Nephron progenitor cell (in vitro differentiated cells): ENCODE measurements at regions not wholly inside any gene's neighbourhood (a gene's known extent, or its start where the extent isn't known, plus 50 kb on each side); places are given as distances from the start of the nearest gene placed in this dataset.

Source experiments
- DNase-seq: peaks from one replicate; pipeline ENCODE4 v3.0.0; 2021
- H3K27ac Mint-ChIP-seq: 2 replicates; pipeline ENCODE4 v1.8.0; 2021; ENCODE audit warnings: mild to moderate bottlenecking, moderate library complexity, mixed read lengths
- H3K27me3 Mint-ChIP-seq: 2 replicates; pipeline ENCODE4 v1.8.0; 2021; ENCODE audit warnings: mild to moderate bottlenecking, low read depth, mixed read lengths; ENCODE audit not compliant: poor library complexity
- H3K36me3 Mint-ChIP-seq: 2 replicates; pipeline ENCODE4 v1.8.0; 2021; ENCODE audit warnings: low read depth, mixed read lengths
- H3K4me1 Mint-ChIP-seq: 2 replicates; pipeline ENCODE4 v1.8.0; 2021; ENCODE audit warnings: mixed read lengths
- H3K4me3 Mint-ChIP-seq: 2 replicates; pipeline ENCODE4 v1.8.0; 2021; ENCODE audit warnings: mild to moderate bottlenecking, moderate library complexity, mixed read lengths
- H3K9me3 Mint-ChIP-seq: 2 replicates; pipeline ENCODE4 v1.8.0; 2021; ENCODE audit warnings: mild to moderate bottlenecking, moderate library complexity, mixed read lengths
- CTCF ChIP-seq: fragments of 200-600 bp; sonication (generic); IDR thresholded peaks from 2 replicates; pipeline ENCODE4 v1.5.0; 2021; ENCODE audit warnings: antibody characterized with exemption

GRCh38 chr3:87349833-87350232, 73.4 kb upstream of the POU1F1 start:
- Mint-ChIP-seq H3K9me3 (peaks cover 11% of the 10 kb centered on the region), H3K4me3 (no peak overlapping the region), H3K4me1 (peaks cover 19% of the 10 kb centered on the region), H3K27me3 (peaks cover 4% of the 10 kb centered on the region), H3K36me3 (no peaks in the 10 kb centered on the region), H3K27ac (no peak overlapping the region)
- no peak for TF ChIP-seq CTCF
- DNase-seq = no peak

GRCh38 chr3:87336761-87337160, 60.4 kb upstream of the POU1F1 start:
- Mint-ChIP-seq H3K4me1 (no peaks in the 10 kb centered on the region), H3K36me3 (no peaks in the 10 kb centered on the region), H3K27me3 (no peaks in the 10 kb centered on the region)

GRCh38 chr3:87335931-87336330, 59.5 kb upstream of the POU1F1 start:
- Mint-ChIP-seq H3K9me3 (peaks cover 5% of the 10 kb centered on the region), H3K4me3 (no peak overlapping the region), H3K27ac (no peak overlapping the region), H3K4me1 (no peaks in the 10 kb centered on the region), H3K36me3 (no peaks in the 10 kb centered on the region), H3K27me3 (no peaks in the 10 kb centered on the region)
- TF ChIP-seq CTCF = no peak
- DNase-seq = no peak

More at GRCh38 chr3:87336761-87337160, 60.4 kb upstream of the POU1F1 start:
- no peak overlapping the region for H3K27ac Mint-ChIP-seq
- TF ChIP-seq CTCF = no peak
- no peak for DNase-seq
- peaks cover 10% of the 10 kb centered on the region for H3K9me3 Mint-ChIP-seq
- no peak overlapping the region for H3K4me3 Mint-ChIP-seq

GRCh38 chr3:87333393-87333892, 57.1 kb upstream of the POU1F1 start:
- H3K4me3 Mint-ChIP-seq = no peak overlapping the region
- DNase-seq = no peak
- H3K9me3 Mint-ChIP-seq = no peaks in the 10 kb centered on the region
- H3K4me1 Mint-ChIP-seq = no peaks in the 10 kb centered on the region
- TF ChIP-seq CTCF = no peak
- H3K27ac Mint-ChIP-seq = no peak overlapping the region
- H3K27me3 Mint-ChIP-seq = no peaks in the 10 kb centered on the region
- no peaks in the 10 kb centered on the region for H3K36me3 Mint-ChIP-seq

- H3K36me3 Mint-ChIP-seq = no peaks in the 10 kb centered on the region
- TF ChIP-seq CTCF = no peak
- no peaks in the 10 kb centered on the region for H3K9me3 Mint-ChIP-seq
- DNase-seq = no peak
- H3K27ac Mint-ChIP-seq = no peak overlapping the region
- H3K4me3 Mint-ChIP-seq = no peak overlapping the region
- no peaks in the 10 kb centered on the region for H3K4me1 Mint-ChIP-seq
- H3K27me3 Mint-ChIP-seq = no peaks in the 10 kb centered on the region
These were observed 56.4 kb upstream of the POU1F1 start for GRCh38 chr3:87332789-87333188.

GRCh38 chr3:87329065-87329464, 52.7 kb upstream of the POU1F1 start:
- no peaks in the 10 kb centered on the region for H3K4me1 Mint-ChIP-seq
- H3K27me3 Mint-ChIP-seq = no peaks in the 10 kb centered on the region
- no peaks in the 10 kb centered on the region for H3K36me3 Mint-ChIP-seq
- no peak for TF ChIP-seq CTCF
- peaks cover 6% of the 10 kb centered on the region for H3K9me3 Mint-ChIP-seq
- no peak overlapping the region for H3K4me3 Mint-ChIP-seq
- DNase-seq = no peak
- H3K27ac Mint-ChIP-seq = no peak overlapping the region
